ENCODE measurements at regions not wholly inside any gene's neighbourhood (a gene's known extent, or its start where the extent isn't known, plus 50 kb on each side); places are given as distances from the start of the nearest gene placed in this dataset.

- DNase-seq = no peak
These were observed 62.0 kb downstream of the SUCNR1 start for GRCh38 chr3:151935446-151935845.

- DNase-seq = no peak
These were observed 67.0 kb downstream of the SUCNR1 start for GRCh38 chr3:151940481-151940880.

GRCh38 chr3:151943539-151943938 lies 70.1 kb downstream of the SUCNR1 start:
- no peak for DNase-seq

- no peak for DNase-seq
These were observed 70.9 kb downstream of the SUCNR1 start for GRCh38 chr3:151944356-151944755.

DNA sequence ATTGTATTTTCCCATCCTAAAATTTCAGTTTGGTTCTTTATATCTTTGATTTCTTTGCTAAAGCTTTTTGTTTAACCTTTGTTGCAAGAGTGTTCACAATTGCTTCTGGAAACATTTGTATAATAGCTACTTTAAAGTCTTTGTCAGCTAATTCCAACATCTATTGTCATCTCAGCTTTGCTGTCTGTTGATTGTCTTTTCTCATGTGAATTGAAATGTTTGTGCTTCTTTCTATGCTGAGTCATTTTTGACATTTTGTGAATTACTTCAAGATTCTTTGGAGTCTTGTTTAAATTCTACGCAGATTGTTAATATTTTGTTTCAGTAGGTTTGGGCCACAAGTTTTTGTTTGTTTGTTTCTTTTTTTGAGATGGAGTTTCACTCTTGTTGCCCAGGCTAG lies 73.2 kb downstream of the SUCNR1 start:
- no peak for DNase-seq

- DNase-seq = no peak
These were observed 76.3 kb downstream of the SUCNR1 start for GRCh38 chr3:151949706-151950105.

DNA sequence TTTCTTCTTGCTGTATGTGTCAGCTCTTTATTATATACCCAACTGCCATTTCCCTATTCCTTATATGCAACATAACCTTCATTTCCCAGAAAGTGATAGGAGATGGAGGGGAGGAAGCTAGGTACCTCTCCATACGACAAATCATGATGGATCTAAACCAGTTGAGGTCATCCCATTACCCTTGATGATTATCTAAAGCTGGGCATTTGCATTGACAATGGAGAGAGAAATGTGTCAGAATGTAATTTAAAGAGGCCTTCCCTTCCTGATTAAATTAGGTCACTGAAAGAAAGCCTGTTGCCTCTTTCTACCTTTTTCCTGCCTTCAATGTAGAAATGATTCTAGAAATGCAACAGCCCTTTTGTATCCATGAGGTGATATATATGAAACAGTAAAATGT lies 81.9 kb downstream of the SUCNR1 start:
- no peak for DNase-seq

DNA sequence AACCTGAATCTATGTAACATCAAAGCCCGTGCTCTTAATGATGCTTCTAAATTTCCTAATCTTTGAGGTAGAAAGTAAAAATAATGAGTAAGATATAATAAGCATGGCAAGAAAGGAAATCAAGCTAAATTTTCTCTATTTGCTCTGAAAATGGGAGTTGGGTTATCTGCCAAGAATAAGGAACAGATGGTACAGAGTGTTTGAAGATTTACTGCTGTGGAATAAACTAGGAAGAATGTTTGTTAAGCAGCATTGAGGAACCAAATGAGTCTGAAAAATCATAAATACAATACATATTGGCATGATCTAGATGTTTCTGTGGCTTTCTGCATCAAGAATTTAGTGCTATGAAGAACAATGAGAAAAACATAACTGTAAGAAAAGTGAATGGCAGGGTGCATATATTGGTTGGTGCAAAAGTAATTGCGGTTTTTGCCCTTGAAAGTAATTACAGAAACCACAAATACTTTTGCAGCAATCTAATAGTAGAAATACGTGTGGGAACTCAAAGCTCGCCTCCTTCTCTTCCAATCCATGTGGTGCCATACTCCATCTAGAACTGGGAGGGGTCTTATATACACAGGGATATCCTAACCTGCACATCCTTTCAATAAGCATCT lies 87.6 kb downstream of the SUCNR1 start:
- no peak for DNase-seq

GRCh38 chr3:151962352-151962751 lies 88.9 kb downstream of the SUCNR1 start:
- DNase-seq = no peak

DNA sequence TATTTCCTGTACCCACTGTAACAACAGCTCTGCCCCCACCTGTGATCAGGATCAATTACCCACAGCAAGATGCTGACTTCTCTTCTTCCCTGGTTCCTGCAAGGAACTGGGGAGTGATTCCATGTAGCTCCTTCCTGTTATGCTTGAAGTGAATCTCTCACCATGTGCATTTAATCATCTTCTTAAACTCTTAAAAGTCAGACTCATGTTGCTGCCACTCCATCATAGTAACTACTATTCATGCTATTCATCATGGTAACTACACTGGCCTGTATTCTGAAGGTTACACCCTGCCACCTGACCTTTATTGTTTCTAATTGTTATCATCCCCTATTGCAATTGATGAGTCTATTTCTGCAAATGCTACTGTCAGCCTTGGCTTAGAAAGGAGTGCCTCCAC lies 89.5 kb downstream of the SUCNR1 start:
- DNase-seq = no peak

- no peak for DNase-seq
These were observed 91.3 kb downstream of the SUCNR1 start for GRCh38 chr3:151964743-151965142.

- no peak for DNase-seq
These were observed 95.7 kb downstream of the SUCNR1 start for GRCh38 chr3:151969026-151969642.

GRCh38 chr3:151971814-151972579 lies 98.6 kb downstream of the SUCNR1 start:
- peak; percentile 62 for DNase-seq

- no peak for DNase-seq
These were observed 100.6 kb downstream of the SUCNR1 start for GRCh38 chr3:151974067-151974466.

DNA sequence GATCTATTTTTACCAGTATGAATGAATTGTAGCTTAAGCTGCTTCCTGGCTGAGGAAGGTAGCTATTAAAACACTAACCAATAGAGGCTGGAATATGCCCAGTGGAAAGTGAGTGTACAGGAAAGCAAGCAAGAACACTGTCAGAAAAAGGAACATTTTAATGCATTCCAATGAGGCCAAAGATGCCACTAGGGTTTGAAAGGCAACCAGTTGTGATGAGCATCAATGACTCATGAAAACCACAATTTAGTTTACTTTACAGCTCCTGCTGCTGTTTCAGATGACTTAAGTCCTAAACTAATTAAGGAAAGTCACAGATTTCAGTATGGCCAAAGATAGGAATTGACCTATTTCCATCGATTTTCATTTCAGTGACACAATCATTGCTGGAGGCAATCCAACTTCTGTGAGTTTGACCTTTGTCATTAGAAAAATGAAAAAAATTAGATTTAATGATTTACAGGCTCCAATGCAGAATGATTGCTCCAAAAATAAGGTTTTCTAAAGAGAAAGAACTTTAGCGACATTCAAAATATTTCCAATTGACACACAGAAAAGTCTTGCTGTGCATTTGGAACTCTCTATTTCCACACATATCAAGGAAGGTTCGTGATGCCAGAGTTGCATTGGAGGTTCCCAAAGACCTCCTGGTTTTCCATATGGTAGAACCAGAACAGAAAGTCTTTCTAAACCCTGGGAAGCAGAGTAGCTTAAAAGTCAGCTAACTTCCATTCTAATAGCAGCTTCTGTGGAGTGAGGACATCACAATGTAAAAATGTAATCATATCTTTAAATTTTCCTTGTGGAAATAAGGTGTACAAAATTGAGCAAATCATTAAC lies 103.0 kb downstream of the SUCNR1 start:
- DNase-seq = no peak

DNA sequence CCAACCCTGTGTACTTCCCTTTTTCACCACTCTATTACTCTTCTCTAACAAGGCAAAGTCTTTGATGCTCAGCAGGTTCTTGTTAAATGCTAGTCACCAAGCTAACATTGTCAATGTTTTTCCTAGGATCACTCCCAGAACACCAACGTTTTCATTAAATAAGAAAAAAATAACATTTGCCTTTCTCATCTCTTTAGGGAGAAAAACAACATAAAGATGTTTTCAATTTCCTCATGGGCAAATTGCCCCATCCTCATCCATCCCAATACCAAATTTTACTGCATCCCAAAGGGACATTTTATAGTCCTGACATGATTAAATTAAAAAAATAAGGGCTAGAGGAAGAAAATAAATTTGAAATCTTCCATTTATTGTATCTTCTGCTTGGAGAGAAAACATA lies 106.5 kb downstream of the SUCNR1 start:
- DNase-seq = no peak

DNA sequence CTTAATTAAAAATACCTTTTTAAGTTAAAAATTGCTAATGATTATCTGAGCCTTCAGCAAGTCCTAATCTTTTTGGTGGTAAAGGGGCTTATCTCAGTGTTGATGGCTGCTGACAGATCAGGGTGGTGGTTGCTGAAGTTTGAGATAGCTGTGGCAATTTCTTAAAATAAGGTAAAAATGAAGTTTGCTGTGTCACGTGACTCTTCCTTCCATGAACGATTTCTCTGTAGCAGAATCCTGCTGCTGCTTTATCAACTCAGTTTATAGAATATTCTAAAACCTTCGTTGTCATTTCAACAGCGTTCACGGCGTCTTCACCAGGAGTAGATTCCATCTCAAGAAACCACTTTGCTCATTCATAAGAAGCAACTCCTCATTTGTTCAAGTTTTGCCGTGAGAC lies 110.1 kb downstream of the SUCNR1 start:
- DNase-seq = no peak

DNA sequence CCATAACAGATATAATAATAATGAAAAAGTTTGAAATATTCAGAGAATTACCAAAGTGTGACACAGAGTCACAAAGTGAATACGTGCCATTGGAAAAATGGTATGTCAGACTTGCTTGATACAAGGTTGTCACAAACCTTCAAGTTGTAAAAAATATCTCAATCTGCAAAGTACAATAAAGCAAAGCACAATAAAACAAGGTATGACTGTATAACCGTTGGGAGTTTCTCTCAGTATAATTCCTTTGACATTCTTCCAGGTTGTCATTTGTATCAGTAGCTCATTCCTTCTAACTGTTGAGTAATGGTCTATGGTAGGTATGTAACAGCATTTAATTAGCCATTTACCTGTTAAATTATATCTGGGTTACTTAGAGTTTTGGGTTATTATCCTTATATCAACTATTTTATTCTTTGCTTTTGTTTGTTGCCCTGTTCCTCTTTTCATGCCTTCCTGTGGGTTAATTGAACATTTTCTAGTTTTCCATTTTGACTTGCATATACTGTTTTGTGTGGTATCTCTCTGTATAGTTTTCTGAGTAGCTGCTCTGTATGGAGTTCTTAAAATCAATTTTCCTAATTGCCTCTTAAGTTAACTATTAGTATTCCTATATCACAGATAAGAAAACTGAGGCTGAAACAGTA lies 112.5 kb downstream of the SUCNR1 start:
- DNase-seq = no peak

DNA sequence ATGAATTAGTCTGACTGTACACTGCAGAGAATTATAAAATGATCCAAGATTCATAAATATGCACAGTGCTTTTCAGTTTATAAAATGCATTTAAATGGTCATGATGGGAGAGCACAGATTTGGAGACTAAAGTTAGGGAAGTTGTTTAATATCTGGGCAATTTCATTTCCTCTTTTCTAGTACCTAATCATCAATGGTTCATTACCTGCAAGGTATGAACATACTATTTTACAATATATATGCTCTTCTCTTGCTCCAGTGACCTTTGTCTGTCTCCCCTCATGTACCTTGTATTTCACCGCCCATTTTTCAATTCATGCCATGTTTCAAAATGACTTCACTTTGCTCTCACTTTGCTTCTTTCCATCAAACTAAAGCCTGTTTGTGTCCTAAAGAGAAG lies 114.5 kb downstream of the SUCNR1 start:
- DNase-seq = no peak

- DNase-seq = no peak
These were observed 116.2 kb downstream of the SUCNR1 start for GRCh38 chr3:151989621-151990020.

GRCh38 chr3:151990696-151991376 lies 117.4 kb downstream of the SUCNR1 start:
- DNase-seq = no peak

DNA sequence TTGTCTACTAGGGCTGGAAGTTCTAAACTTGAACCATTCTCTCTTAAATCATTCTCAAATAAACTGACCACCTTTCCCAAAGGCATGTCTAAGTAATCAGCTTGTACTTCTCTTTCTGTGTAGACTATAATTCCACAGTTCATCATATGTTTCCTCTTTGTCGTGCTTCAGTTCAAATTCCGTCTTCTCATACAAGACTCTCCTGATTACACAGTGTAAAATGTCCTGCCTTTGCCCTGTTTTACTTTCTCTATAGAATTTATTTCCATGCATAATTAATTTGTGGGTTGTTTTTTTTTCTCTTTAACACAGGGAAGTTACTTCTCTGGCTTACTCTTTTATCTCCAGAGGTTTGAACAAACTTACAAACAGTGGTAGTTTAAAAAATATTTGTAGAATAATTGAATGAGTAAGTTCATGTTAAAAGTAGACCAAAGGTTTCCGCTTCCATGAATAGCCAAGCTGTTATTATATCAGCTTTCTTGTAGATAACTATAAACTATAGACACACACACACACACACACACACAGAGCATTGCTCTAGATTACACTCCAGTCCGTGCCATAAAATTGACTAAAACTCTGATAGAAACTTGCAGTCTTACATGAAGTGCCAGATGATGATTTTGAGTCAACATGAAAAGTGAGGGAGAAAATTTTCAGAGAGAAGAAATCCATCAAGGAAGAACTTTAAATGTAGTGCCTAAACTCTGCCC lies 119.0 kb downstream of the SUCNR1 start:
- no peak for DNase-seq
